CD4-positive, alpha-beta T cell treated with Interleukin-6 for 4 hours (primary cell): ENCODE measurements at regions not wholly inside any gene's neighbourhood (a gene's known extent, or its start where the extent isn't known, plus 50 kb on each side); places are given as distances from the start of the nearest gene placed in this dataset.

Experiments used
- DNase-seq: peaks from one replicate; pipeline ENCODE4 v3.0.0-alpha.2; 2020; ENCODE audit warnings: mixed read lengths

GRCh38 chr19:29401712-29402421, 123.9 kb upstream of the VSTM2B start:
- no peak for DNase-seq

- no peak for DNase-seq
Observed at GRCh38 chr19:29402563-29402962, 123.2 kb upstream of the VSTM2B start.

DNA sequence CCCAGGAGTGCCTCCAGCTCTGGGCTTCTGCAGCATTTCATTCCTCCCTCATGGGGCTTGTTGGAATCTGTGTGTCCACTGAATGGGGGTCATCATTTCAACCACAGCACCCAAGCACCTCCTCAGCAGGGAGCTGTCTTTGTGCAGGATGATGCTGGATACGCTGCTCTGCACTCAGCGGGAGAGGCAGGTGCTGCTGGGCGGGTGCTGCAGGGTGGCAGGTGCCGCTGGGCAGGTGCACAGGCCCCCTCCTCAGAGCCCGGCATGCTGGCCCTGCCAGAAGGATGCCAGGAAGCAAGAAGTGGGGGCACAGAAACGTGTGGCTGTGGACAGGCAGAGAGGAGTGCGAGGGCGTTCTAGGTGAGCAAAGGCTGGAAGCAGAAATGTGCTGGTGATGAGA, 121.8 kb upstream of the VSTM2B start:
- DNase-seq = no peak

GRCh38 chr19:29404951-29405727, 120.7 kb upstream of the VSTM2B start:
- no peak for DNase-seq

DNA sequence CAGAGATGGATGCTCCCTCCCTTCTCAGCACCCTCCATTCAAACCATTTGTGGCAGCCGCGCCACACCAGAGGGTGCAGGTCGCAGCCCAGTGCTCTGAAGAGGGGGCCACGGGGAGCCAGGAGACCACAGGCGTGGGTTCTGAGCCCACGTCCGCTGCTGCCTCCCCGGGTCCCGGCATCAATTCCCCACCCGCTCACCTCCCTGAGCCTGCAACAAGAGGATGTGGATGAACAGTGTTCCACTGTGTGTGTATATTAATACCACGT, 120.1 kb upstream of the VSTM2B start:
- no peak for DNase-seq

DNA sequence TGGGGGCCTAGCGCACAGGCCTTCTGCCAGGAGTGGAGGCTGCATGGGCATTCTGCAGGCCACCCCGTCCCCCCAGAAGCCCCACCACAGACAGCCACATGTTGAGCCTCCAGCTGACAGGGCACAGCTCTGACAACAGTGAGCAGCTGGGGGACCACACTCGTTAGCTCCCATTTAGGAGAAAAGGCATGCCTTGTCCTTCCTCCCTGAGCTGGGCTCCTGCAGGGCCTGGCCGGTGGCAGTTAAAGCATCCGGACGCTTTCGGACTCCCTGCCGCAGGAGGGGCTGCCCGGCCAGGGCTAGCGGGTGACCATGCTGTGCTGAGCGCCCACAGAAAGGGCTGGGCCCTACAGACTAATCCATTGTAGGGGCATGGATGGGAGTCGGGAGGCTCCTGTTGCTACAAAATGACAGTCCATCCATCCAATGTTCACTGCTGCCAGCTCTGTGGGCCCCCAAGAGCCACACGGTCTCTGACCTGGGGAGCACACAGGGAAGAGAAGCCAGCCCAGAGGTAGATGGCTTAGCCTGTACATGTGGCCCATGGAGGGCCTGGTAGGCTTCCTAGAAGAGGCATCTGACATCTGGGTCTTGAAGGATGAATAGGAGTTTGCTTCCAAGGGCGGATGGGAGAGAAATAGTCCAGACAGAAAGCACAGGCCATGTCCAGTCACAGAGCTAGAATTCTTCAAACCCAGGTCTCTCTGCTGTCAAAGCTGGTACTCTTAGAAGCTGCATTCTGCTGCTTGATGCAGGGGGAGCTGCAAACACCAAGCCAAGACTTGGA, 116.5 kb upstream of the VSTM2B start:
- DNase-seq = no peak

- DNase-seq = no peak
Observed at GRCh38 chr19:29410601-29411000, 115.2 kb upstream of the VSTM2B start.

GRCh38 chr19:29411113-29411581, 114.6 kb upstream of the VSTM2B start:
- DNase-seq = no peak

GRCh38 chr19:29413435-29413834, 112.4 kb upstream of the VSTM2B start:
- no peak for DNase-seq

GRCh38 chr19:29415507-29415906, 110.3 kb upstream of the VSTM2B start:
- no peak for DNase-seq

DNA sequence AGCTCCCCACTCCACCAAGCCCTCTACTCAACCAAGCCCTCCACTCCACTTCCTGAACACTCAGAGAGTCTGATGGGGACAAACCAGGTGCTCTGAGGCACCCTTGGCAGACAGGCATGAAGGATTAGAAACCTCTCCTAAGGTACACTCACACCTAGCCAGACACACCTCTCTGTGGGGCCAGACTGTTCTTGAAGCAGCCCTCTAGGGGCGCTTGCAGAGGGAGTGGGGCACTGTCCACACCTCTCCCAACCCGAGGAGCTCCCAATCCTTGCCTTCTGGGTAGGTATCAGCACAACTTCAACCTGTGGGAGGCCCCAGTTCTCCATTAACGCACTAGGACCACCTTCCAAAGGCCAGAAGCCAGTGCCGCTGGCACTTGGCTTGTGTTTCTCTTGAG, 108.7 kb upstream of the VSTM2B start:
- no peak for DNase-seq

DNA sequence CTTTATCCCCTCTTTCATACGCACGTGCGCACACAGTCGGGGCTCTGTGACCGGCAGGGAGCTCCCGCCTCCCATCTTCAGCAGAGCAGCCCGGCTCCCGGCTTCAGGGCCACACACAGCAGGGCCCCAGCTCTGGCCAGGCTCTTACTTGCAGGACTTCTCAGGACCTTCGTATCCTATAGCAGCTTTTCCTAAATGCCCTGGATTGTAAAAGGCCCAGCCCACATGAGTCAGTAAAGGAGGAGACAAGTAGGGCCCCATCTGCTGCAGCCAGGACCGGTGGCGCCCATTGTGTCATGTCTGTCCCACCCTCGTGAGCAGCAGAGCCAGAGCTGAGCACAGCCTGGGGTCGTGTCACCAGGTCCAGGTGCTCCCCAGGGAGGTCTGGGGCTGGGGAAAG, 107.6 kb upstream of the VSTM2B start:
- no peak for DNase-seq

DNA sequence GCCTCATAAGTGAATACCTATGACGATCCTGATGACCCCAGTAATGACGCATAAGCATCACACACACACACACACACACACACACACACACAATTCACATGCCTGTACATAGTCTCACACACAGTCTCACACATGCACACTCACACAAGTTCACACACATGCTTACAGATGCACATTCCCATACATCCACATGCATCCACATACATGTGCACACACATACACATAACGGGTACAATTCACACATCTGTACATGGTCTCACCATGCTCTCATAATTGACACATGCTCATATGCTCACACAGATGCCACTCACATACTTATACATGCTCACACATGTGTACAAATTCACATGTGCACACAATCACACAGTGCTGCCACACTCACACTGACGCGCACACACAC, 105.7 kb upstream of the VSTM2B start:
- no peak for DNase-seq

DNA sequence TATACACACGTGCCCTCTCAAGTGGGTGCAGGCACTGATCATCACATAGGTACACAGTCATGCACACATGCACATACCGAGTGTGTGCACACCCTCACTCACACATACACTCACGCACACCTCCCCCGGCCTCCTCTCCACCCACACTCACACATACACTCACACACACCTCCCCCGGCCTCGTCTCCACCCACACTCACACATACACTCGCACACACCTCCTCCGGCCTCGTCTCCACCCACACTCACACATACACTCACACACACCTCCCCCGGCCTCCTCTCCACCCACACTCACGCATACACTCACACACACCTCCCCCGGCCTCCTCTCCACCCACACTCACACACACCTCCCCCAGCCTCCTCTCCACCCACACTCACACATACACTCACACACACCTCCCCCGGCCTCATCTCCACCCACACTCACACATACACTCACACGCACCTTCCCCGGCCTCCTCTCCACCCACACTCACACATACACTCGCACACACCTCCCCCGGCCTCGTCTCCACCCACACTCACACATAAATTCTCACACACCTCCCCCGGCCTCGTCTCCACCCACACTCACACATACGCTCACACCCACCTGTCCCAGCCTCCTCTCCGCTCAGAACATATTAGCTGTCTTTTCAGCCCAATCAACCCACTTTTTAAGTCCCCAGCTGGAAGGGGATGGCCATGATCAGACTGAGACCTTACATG, 105.2 kb upstream of the VSTM2B start:
- no peak for DNase-seq

GRCh38 chr19:29421196-29421545, 104.6 kb upstream of the VSTM2B start:
- no peak for DNase-seq

- no peak for DNase-seq
Observed at GRCh38 chr19:29422047-29422446, 103.7 kb upstream of the VSTM2B start.

- DNase-seq = no peak
Observed at GRCh38 chr19:29422486-29423085, 103.2 kb upstream of the VSTM2B start.

DNA sequence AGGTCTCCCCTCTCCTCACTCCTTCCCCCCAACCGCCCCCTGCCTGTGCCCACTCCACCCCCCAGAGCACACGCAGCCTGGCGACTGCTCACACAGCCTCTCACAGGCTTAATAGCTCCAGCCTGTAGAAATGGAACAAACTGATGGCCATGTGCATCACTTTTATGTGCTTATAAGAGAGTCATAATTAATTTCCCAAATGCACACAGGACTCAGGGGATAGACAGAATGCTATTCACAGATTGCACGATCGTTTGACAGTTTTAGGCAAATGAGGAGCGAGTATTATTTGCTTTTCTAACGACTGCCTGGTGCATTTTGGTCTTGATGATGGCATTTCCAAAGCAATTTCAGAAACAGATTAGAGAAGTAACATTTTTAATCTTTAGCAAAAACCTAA, 97.7 kb upstream of the VSTM2B start:
- no peak for DNase-seq

DNA sequence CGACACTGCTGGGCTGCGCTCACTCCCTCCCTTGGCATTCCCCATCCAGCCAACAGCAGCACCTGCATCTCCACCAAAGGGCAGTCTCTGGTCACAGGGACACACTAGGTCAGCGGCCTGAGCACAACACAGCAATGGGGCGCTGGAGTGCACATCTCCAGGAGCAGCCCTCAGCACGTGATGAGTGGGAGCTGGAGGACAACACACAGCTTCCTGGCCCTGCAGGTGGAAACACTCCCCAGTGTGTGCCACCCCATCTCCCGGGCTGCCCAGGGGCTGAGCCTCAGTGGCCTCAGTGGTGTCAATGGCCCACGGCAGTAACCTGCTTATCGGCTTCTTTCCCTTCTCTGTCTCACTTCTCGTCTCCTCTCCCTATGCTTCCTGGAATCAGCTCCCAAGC, 96.8 kb upstream of the VSTM2B start:
- no peak for DNase-seq

DNA sequence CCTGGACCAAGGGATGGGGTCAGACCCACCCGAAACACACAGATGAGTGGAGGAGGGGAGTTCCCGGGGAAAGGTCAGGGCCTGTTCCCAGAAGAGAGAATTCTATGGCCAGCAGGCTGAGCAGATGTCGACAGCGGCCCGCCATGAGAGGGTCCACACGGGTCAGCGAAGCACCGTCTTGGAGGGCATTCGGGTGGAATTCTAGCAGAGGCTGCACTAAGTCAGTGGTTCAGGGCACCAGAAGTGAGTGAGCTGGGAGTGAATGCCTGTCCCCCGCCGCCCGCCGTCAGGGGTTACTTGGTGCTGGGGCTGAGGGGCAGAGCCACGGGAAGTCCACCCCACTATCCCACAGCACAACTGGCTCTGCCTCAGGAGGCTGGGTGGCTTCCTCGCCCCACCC, 96.2 kb upstream of the VSTM2B start:
- DNase-seq = no peak

DNA sequence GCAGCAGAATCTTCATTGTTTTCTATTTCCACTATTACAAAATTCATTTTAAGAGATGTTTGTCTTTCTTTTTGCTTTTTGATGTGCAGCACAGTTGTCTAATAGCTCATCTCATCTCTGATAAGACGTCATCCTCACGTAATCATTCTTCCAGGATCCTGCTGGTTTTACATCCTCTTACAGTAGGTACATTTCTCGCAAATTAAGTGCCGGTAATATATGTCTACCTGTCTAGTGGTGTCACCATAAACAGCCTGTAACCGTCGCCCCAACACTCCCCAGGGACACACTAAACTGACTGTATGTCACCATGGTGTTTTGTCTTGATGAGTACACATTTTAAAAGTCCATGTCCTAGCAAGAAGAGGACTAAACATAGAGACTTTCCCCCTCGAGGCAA, 94.5 kb upstream of the VSTM2B start:
- no peak for DNase-seq

- DNase-seq = no peak
Observed at GRCh38 chr19:29432677-29433076, 93.1 kb upstream of the VSTM2B start.

DNA sequence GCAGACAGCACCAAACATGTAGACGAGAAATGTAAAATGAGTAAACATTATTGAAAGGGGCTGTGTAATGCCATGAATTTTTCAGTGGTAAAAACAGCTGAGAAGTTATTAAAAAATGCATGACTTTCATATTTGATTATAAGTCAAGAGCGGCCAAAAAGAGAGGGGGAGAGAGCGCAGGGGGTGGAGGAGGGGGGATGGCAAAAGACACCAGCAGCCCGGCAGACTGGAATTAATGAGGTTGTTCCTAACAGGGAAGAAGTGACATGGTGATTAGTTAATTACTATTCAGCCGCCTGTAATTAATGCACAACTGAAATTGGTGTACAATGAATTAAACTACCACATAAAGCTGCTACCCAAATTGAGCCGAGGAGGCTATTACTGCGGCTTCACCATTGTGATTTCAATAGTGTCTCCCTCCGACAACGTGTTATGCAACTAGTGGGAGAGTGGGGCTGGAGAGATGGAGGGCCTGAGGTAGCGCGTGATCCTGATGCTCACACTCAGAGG, 89.1 kb upstream of the VSTM2B start:
- no peak for DNase-seq
